WTC11 (cell line): ENCODE measurements at regions not wholly inside any gene's neighbourhood (a gene's known extent, or its start where the extent isn't known, plus 50 kb on each side); places are given as distances from the start of the nearest gene placed in this dataset.

Experiments used
- ATAC-seq: fragments of 200-7000 bp; cut with Tn5 transposase; 2 replicates; pipeline ENCODE4 v1.10.0; 2021; ENCODE audit warnings: mild to moderate bottlenecking, moderate library complexity
- CTCF ChIA-PET: fragments of 300-600 bp; sonication (Branson Sonifier 250); formaldehyde crosslinking; loops from one replicate; lab custom pipeline; 2021; ENCODE audit warnings: antibody characterized with exemption; lab: Charles Lee
- POLR2A ChIA-PET: fragments of 350-600 bp; sonication (Branson Sonifier 250); formaldehyde crosslinking; loops from one replicate; lab custom pipeline; 2021; ENCODE audit warnings: antibody characterized with exemption; lab: Charles Lee
- DNase-seq: peaks from one replicate; pipeline ENCODE4 v3.0.0; 2021; ENCODE audit warnings: low spot score
- H3K27ac Mint-ChIP-seq: 2 replicates; pipeline ENCODE4 v1.8.0; 2021; ENCODE audit warnings: mixed read lengths
- H3K27me3 Mint-ChIP-seq: 2 replicates; pipeline ENCODE4 v1.8.0; 2021; ENCODE audit warnings: low read depth, mild to moderate bottlenecking, moderate library complexity, mixed read lengths
- H3K36me3 Mint-ChIP-seq: 2 replicates; pipeline ENCODE4 v1.8.0; 2021; ENCODE audit warnings: mixed read lengths
- H3K4me1 Mint-ChIP-seq: 2 replicates; pipeline ENCODE4 v1.8.0; 2022; ENCODE audit warnings: mixed read lengths
- H3K4me3 Mint-ChIP-seq: 2 replicates; pipeline ENCODE4 v1.8.0; 2021; ENCODE audit warnings: mild to moderate bottlenecking, moderate library complexity, mixed read lengths
- H3K9me3 Mint-ChIP-seq: 2 replicates; pipeline ENCODE4 v1.8.0; 2021; ENCODE audit warnings: mixed read lengths
- CREB1 ChIP-seq: sonication (generic); formaldehyde crosslinking; IDR thresholded peaks from 2 replicates; pipeline ENCODE4 v1.8.0; 2023; ENCODE audit warnings: mild to moderate bottlenecking, missing genetic modification reagents
- EMX1 ChIP-seq: fragments of 250-450 bp; sonication (Bioruptor Pico); IDR thresholded peaks from 2 replicates; pipeline ENCODE4 v1.8.0; 2021; ENCODE audit warnings: mild to moderate bottlenecking
- ESRRA ChIP-seq: sonication (generic); formaldehyde crosslinking; IDR thresholded peaks from 2 replicates; pipeline ENCODE4 v1.8.1; 2022; ENCODE audit warnings: mild to moderate bottlenecking, missing genetic modification reagents, borderline replicate concordance
- ETV6 ChIP-seq: sonication (generic); formaldehyde crosslinking; IDR thresholded peaks from 2 replicates; pipeline ENCODE4 v1.8.1; 2022; ENCODE audit warnings: mild to moderate bottlenecking, missing genetic modification reagents
- FOXP1 ChIP-seq: sonication (generic); formaldehyde crosslinking; IDR thresholded peaks from 2 replicates; pipeline ENCODE4 v1.8.0; 2022; ENCODE audit warnings: missing genetic modification reagents, mild to moderate bottlenecking, moderate library complexity, borderline replicate concordance
- JUN ChIP-seq: sonication (generic); formaldehyde crosslinking; IDR thresholded peaks from 2 replicates; pipeline ENCODE4 v1.8.0; 2023; ENCODE audit warnings: mild to moderate bottlenecking, missing genetic modification reagents
- NFATC4 ChIP-seq: fragments of 250-450 bp; sonication (Bioruptor Pico); IDR thresholded peaks from 2 replicates; pipeline ENCODE4 v1.9.0; 2021; ENCODE audit warnings: mild to moderate bottlenecking
- NFE2L1 ChIP-seq: sonication (generic); formaldehyde crosslinking; IDR thresholded peaks from 2 replicates; pipeline ENCODE4 v1.8.1; 2023; ENCODE audit warnings: missing genetic modification reagents
- OVOL2 ChIP-seq: fragments of 250-450 bp; sonication (Bioruptor Pico); IDR thresholded peaks from 2 replicates; pipeline ENCODE4 v1.9.0; 2021; ENCODE audit warnings: mild to moderate bottlenecking, borderline replicate concordance
- SMAD4 ChIP-seq: sonication (generic); formaldehyde crosslinking; IDR thresholded peaks from 2 replicates; pipeline ENCODE4 v1.8.0; 2022; ENCODE audit warnings: mild to moderate bottlenecking, missing genetic modification reagents
- TP53 ChIP-seq: sonication (generic); formaldehyde crosslinking; IDR thresholded peaks from 2 replicates; pipeline ENCODE4 v1.8.1; 2023; ENCODE audit warnings: mild to moderate bottlenecking, missing genetic modification reagents
- ZBTB21 ChIP-seq: sonication (generic); formaldehyde crosslinking; IDR thresholded peaks from 2 replicates; pipeline ENCODE4 v1.8.1; 2023; ENCODE audit warnings: mild to moderate bottlenecking, missing genetic modification reagents, borderline replicate concordance
- ZNF396 ChIP-seq: fragments of 250-450 bp; sonication (Bioruptor Pico); IDR thresholded peaks from 2 replicates; pipeline ENCODE4 v1.8.0; 2021; ENCODE audit warnings: mild to moderate bottlenecking, moderate library complexity, borderline replicate concordance
- ZNF416 ChIP-seq: fragments of 250-450 bp; sonication (Bioruptor Pico); IDR thresholded peaks from 2 replicates; pipeline ENCODE4 v1.9.0; 2021; ENCODE audit warnings: mild to moderate bottlenecking, inconsistent platforms
- TF ChIP-seq, protein P1 (sequence below): sonication (generic); formaldehyde crosslinking; IDR thresholded peaks from 2 replicates; pipeline ENCODE4 v1.8.0; 2023; ENCODE audit warnings: missing genetic modification reagents
- TF ChIP-seq, protein P2 (sequence below): fragments of 200-600 bp; IDR thresholded peaks from 2 replicates; pipeline ENCODE4 v1.8.0; 2022; ENCODE audit warnings: antibody characterized with exemption
- TF ChIP-seq, protein P3 (sequence below): sonication (generic); formaldehyde crosslinking; IDR thresholded peaks from 2 replicates; pipeline ENCODE4 v1.8.0; 2022; ENCODE audit warnings: mild to moderate bottlenecking, missing genetic modification reagents
- TF ChIP-seq, protein P4 (sequence below): sonication (generic); formaldehyde crosslinking; IDR thresholded peaks from 2 replicates; pipeline ENCODE4 v1.8.0; 2022; ENCODE audit warnings: mild to moderate bottlenecking, missing genetic modification reagents
- TF ChIP-seq, protein P5 (sequence below): sonication (generic); formaldehyde crosslinking; IDR thresholded peaks from 2 replicates; pipeline ENCODE4 v1.8.1; 2023; ENCODE audit warnings: mild to moderate bottlenecking, missing genetic modification reagents, borderline replicate concordance
- TF ChIP-seq, protein P6 (sequence below): fragments of 250-450 bp; sonication (Bioruptor Pico); IDR thresholded peaks from 2 replicates; pipeline ENCODE4 v2.1.2; 2022; ENCODE audit warnings: mild to moderate bottlenecking, moderate library complexity

DNA sequence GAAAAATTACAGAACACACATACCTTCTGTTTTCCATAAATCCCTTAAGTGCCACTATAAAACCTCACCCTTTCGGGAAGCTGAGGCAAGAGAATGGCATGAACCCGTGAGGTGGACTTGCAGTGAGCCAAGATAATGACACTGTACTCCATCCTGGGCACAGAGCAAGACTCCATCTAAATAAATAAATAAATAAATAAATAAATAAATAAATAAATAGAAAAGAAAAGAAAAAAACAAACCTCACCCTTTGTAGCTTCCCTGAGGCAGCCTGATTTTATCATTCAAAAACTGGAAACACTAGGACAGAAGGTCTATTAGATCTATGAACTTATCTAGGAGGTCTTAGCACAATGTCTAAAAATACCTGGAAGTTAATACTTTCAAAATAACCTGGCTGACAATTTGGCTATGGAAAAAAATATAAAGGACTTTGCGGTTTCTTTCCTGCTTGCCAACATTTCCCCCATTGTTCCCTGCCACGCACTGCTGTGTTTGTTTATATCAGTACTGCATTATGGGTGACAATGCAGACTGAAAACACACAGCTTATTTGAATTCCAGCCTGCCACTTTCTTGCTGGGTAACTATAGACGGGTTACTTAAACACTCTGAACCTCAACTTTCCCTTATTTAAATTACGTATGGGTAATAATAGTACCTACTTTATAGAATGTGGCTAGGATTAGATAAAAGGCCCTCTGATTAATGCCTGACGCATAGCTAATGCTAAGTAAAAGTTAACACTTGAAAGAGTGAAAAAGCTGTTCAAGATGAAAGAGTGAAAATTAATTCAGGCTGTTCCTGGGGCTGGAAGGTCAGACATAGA lies 313.0 kb downstream of the RDH14 start:
- peaks cover 13% of the 10 kb centered on the region for H3K4me1 Mint-ChIP-seq
- DNase-seq: no peak
- POLR2A ChIA-PET: no interaction called here
- H3K4me3 Mint-ChIP-seq: no peak overlapping the region
- H3K9me3 Mint-ChIP-seq: peaks cover 10% of the 10 kb centered on the region; the same call in 1 of the 2 replicates
- no peak for ATAC-seq
- no peaks in the 10 kb centered on the region for H3K36me3 Mint-ChIP-seq
- TF ChIP-seq, protein P1, sequence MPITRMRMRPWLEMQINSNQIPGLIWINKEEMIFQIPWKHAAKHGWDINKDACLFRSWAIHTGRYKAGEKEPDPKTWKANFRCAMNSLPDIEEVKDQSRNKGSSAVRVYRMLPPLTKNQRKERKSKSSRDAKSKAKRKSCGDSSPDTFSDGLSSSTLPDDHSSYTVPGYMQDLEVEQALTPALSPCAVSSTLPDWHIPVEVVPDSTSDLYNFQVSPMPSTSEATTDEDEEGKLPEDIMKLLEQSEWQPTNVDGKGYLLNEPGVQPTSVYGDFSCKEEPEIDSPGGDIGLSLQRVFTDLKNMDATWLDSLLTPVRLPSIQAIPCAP: no peak
- TF ChIP-seq NFE2L1 (CRISPR knock-in tag) (no peak), ZBTB21 (CRISPR knock-in tag) (no peak), FOXP1 (no peak), TP53 (no peak), ESRRA (CRISPR knock-in tag) (no peak), JUN (CRISPR knock-in tag) (no peak), SMAD4 (CRISPR knock-in tag) (no peak), EMX1 (CRISPR knock-in tag) (no peak), ZNF416 (CRISPR knock-in tag) (no peak)
- TF ChIP-seq, protein P2, sequence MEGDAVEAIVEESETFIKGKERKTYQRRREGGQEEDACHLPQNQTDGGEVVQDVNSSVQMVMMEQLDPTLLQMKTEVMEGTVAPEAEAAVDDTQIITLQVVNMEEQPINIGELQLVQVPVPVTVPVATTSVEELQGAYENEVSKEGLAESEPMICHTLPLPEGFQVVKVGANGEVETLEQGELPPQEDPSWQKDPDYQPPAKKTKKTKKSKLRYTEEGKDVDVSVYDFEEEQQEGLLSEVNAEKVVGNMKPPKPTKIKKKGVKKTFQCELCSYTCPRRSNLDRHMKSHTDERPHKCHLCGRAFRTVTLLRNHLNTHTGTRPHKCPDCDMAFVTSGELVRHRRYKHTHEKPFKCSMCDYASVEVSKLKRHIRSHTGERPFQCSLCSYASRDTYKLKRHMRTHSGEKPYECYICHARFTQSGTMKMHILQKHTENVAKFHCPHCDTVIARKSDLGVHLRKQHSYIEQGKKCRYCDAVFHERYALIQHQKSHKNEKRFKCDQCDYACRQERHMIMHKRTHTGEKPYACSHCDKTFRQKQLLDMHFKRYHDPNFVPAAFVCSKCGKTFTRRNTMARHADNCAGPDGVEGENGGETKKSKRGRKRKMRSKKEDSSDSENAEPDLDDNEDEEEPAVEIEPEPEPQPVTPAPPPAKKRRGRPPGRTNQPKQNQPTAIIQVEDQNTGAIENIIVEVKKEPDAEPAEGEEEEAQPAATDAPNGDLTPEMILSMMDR: no peak
- TF ChIP-seq, protein P3, sequence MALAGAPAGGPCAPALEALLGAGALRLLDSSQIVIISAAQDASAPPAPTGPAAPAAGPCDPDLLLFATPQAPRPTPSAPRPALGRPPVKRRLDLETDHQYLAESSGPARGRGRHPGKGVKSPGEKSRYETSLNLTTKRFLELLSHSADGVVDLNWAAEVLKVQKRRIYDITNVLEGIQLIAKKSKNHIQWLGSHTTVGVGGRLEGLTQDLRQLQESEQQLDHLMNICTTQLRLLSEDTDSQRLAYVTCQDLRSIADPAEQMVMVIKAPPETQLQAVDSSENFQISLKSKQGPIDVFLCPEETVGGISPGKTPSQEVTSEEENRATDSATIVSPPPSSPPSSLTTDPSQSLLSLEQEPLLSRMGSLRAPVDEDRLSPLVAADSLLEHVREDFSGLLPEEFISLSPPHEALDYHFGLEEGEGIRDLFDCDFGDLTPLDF: no peak
- no peak overlapping the region for H3K27ac Mint-ChIP-seq
- CTCF ChIA-PET: no interaction called here
- H3K27me3 Mint-ChIP-seq: no peaks in the 10 kb centered on the region

DNA sequence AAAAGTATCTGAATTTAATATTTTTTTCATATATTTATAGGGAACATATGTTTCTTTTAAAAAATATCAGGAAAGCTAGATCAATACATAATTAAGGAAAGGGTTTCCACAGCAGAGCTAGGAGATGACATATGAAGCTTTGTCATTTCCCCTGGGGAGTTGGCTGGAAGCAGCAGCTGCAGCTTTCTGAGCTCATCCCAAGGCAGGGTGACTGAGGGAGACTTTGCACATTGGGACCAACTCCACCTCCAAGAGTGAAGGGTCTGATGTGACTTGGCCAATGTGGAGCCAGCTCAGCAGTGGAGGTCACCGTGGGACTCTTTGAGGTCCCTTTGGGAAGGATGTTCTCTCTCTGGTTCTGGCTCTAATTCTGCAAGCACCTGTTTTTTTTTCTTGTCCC lies 315.1 kb downstream of the RDH14 start:
- ATAC-seq (no peak), DNase-seq (no peak)
- POLR2A ChIA-PET: no interaction called here

More for the DNA sequence above, 315.1 kb downstream of the RDH14 start:
- peaks cover 4% of the 10 kb centered on the region; the same call in 1 of the 2 replicates for H3K4me1 Mint-ChIP-seq
- CTCF ChIA-PET: interaction anchor here (1.1 kb wide), 1 partner anchor 128 kb away, joined by 3 read pairs; no protein-coding TSS in a partner anchor
- H3K9me3 Mint-ChIP-seq: no peaks in the 10 kb centered on the region
- no peaks in the 10 kb centered on the region for H3K27me3 Mint-ChIP-seq
- no peaks in the 10 kb centered on the region for H3K36me3 Mint-ChIP-seq
- TF ChIP-seq OVOL2 (CRISPR knock-in tag) (no peak), NFE2L1 (CRISPR knock-in tag) (no peak), SMAD4 (CRISPR knock-in tag) (no peak), ETV6 (CRISPR knock-in tag) (no peak), NFATC4 (CRISPR knock-in tag) (no peak), ZNF396 (no peak), CREB1 (CRISPR knock-in tag) (no peak)
- TF ChIP-seq, protein P4, sequence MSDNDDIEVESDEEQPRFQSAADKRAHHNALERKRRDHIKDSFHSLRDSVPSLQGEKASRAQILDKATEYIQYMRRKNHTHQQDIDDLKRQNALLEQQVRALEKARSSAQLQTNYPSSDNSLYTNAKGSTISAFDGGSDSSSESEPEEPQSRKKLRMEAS (CRISPR knock-in tag): no peak
- TF ChIP-seq, protein P5, sequence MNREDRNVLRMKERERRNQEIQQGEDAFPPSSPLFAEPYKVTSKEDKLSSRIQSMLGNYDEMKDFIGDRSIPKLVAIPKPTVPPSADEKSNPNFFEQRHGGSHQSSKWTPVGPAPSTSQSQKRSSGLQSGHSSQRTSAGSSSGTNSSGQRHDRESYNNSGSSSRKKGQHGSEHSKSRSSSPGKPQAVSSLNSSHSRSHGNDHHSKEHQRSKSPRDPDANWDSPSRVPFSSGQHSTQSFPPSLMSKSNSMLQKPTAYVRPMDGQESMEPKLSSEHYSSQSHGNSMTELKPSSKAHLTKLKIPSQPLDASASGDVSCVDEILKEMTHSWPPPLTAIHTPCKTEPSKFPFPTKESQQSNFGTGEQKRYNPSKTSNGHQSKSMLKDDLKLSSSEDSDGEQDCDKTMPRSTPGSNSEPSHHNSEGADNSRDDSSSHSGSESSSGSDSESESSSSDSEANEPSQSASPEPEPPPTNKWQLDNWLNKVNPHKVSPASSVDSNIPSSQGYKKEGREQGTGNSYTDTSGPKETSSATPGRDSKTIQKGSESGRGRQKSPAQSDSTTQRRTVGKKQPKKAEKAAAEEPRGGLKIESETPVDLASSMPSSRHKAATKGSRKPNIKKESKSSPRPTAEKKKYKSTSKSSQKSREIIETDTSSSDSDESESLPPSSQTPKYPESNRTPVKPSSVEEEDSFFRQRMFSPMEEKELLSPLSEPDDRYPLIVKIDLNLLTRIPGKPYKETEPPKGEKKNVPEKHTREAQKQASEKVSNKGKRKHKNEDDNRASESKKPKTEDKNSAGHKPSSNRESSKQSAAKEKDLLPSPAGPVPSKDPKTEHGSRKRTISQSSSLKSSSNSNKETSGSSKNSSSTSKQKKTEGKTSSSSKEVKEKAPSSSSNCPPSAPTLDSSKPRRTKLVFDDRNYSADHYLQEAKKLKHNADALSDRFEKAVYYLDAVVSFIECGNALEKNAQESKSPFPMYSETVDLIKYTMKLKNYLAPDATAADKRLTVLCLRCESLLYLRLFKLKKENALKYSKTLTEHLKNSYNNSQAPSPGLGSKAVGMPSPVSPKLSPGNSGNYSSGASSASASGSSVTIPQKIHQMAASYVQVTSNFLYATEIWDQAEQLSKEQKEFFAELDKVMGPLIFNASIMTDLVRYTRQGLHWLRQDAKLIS: no peak
- TF ChIP-seq, protein P6, sequence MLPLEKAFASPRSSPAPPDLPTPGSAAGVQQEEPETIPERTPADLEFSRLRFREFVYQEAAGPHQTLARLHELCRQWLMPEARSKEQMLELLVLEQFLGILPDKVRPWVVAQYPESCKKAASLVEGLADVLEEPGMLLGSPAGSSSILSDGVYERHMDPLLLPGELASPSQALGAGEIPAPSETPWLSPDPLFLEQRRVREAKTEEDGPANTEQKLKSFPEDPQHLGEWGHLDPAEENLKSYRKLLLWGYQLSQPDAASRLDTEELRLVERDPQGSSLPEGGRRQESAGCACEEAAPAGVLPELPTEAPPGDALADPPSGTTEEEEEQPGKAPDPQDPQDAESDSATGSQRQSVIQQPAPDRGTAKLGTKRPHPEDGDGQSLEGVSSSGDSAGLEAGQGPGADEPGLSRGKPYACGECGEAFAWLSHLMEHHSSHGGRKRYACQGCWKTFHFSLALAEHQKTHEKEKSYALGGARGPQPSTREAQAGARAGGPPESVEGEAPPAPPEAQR (CRISPR knock-in tag): no peak
- TF ChIP-seq, protein P3: no peak
- H3K27ac Mint-ChIP-seq: no peak overlapping the region
- no peak overlapping the region for H3K4me3 Mint-ChIP-seq
